ENCODE measurements at regions not wholly inside any gene's neighbourhood (a gene's known extent, or its start where the extent isn't known, plus 50 kb on each side); places are given as distances from the start of the nearest gene placed in this dataset.
A peak's percentile ranks its signal among the peaks of the same experiment; 100 is the strongest.
"Not testable (repeated sequence)": the region's sequence is repeated elsewhere in the genome, so short reads cannot be mapped to it uniquely, and the experiment has no call there.

- DNase-seq: no peak
These were observed 771.7 kb upstream of the PCDH7 start for GRCh38 chr4:29948451-29948850.

- DNase-seq: no peak
These were observed 771.3 kb upstream of the PCDH7 start for GRCh38 chr4:29948858-29949257.

- no peak for DNase-seq
These were observed 753.8 kb upstream of the PCDH7 start for GRCh38 chr4:29966386-29966785.

GRCh38 chr4:29970626-29971025 is 749.5 kb upstream of the PCDH7 start:
- no peak for DNase-seq

- DNase-seq: no peak
These were observed 748.0 kb upstream of the PCDH7 start for GRCh38 chr4:29972121-29972520.

GRCh38 chr4:29983890-29984289 is 736.3 kb upstream of the PCDH7 start:
- DNase-seq: no peak

GRCh38 chr4:30001628-30002027 is 718.5 kb upstream of the PCDH7 start:
- no peak for DNase-seq

- DNase-seq: no peak
These were observed 717.8 kb upstream of the PCDH7 start for GRCh38 chr4:30002341-30002740.

GRCh38 chr4:30005995-30006394 is 714.2 kb upstream of the PCDH7 start:
- DNase-seq: no peak

- peak; percentile 55 to 60 for DNase-seq
These were observed 695.6 kb upstream of the PCDH7 start for GRCh38 chr4:30024526-30024925.

GRCh38 chr4:30028826-30029225 is 691.3 kb upstream of the PCDH7 start:
- peak; percentile 58 to 65 for DNase-seq

- DNase-seq: no peak
These were observed 664.0 kb upstream of the PCDH7 start for GRCh38 chr4:30056016-30056766.

- DNase-seq: no peak
These were observed 651.9 kb upstream of the PCDH7 start for GRCh38 chr4:30068234-30068633.

- DNase-seq: peak; percentile 68 to 74
These were observed 647.0 kb upstream of the PCDH7 start for GRCh38 chr4:30073011-30073710.

- not testable (repeated sequence) for DNase-seq
These were observed 627.6 kb upstream of the PCDH7 start for GRCh38 chr4:30092420-30093128.

GRCh38 chr4:30094887-30095286 is 625.3 kb upstream of the PCDH7 start:
- no peak for DNase-seq

- no peak for DNase-seq
These were observed 616.7 kb upstream of the PCDH7 start for GRCh38 chr4:30103455-30103854.

- DNase-seq: no peak
These were observed 603.8 kb upstream of the PCDH7 start for GRCh38 chr4:30116401-30116800.

- no peak for DNase-seq
These were observed 602.7 kb upstream of the PCDH7 start for GRCh38 chr4:30117433-30117832.

GRCh38 chr4:30122711-30123110 is 597.5 kb upstream of the PCDH7 start:
- DNase-seq: peak in 1 of 2 donors; percentile 2

- peak in 1 of 2 donors; percentile 8 for DNase-seq
These were observed 595.5 kb upstream of the PCDH7 start for GRCh38 chr4:30124621-30125020.

GRCh38 chr4:30125868-30126267 is 594.3 kb upstream of the PCDH7 start:
- DNase-seq: peak; percentile 46 to 53

- peak in 1 of 2 donors; percentile 28 for DNase-seq
These were observed 593.8 kb upstream of the PCDH7 start for GRCh38 chr4:30126351-30126750.

Data from right lung (tissue), 2 donors.